CMK (cell line): ENCODE measurements at regions not wholly inside any gene's neighbourhood (a gene's known extent, or its start where the extent isn't known, plus 50 kb on each side); places are given as distances from the start of the nearest gene placed in this dataset.

Experiments used
- DNase-seq: peaks from one replicate; pipeline ENCODE4 v3.0.0-alpha.2; 2010; ENCODE audit warnings: low read depth

- DNase-seq, result no peak
Measured at GRCh38 chr22:49261616-49262015, 566.1 kb downstream of the BRD1 start.

GRCh38 chr22:49260681-49261580 lies 566.7 kb downstream of the BRD1 start:
- no peak for DNase-seq

- no peak for DNase-seq
Measured at GRCh38 chr22:49259839-49260615, 567.6 kb downstream of the BRD1 start.

- DNase-seq, result no peak
Measured at GRCh38 chr22:49258107-49259010, 569.3 kb downstream of the BRD1 start.

- DNase-seq, result no peak
Measured at GRCh38 chr22:49257551-49257961, 570.1 kb downstream of the BRD1 start.

GRCh38 chr22:49255741-49256318 lies 571.8 kb downstream of the BRD1 start:
- DNase-seq, result no peak

- DNase-seq, result no peak
Measured at GRCh38 chr22:49255154-49255553, 572.5 kb downstream of the BRD1 start.

- no peak for DNase-seq
Measured at GRCh38 chr22:49253656-49254055, 574.0 kb downstream of the BRD1 start.

GRCh38 chr22:49251371-49251770 lies 576.3 kb downstream of the BRD1 start:
- no peak for DNase-seq

GRCh38 chr22:49247194-49247924 lies 580.3 kb downstream of the BRD1 start:
- no peak for DNase-seq

- no peak for DNase-seq
Measured at GRCh38 chr22:49244466-49245420, 582.9 kb downstream of the BRD1 start.

GRCh38 chr22:49243965-49244364 lies 583.7 kb downstream of the BRD1 start:
- no peak for DNase-seq

- no peak for DNase-seq
Measured at GRCh38 chr22:49243335-49243734, 584.3 kb downstream of the BRD1 start.

- no peak for DNase-seq
Measured at GRCh38 chr22:49242480-49242879, 585.2 kb downstream of the BRD1 start.

GRCh38 chr22:49241174-49241851 lies 586.4 kb downstream of the BRD1 start:
- DNase-seq, result no peak

- no peak for DNase-seq
Measured at GRCh38 chr22:49240472-49240871, 587.2 kb downstream of the BRD1 start.

- DNase-seq, result no peak
Measured at GRCh38 chr22:49240016-49240380, 587.7 kb downstream of the BRD1 start.

- DNase-seq, result no peak
Measured at GRCh38 chr22:49239264-49240015, 588.2 kb downstream of the BRD1 start.
